ENCODE measurements at regions not wholly inside any gene's neighbourhood (a gene's known extent, or its start where the extent isn't known, plus 50 kb on each side); places are given as distances from the start of the nearest gene placed in this dataset.
A peak's percentile ranks its signal among the peaks of the same experiment; 100 is the strongest.

- no peak for FAIRE-seq
Observed at GRCh38 chr20:7622399-7622961, 317.8 kb downstream of the HAO1 start.

GRCh38 chr20:7624886-7625285 lies 315.4 kb downstream of the HAO1 start:
- H3K4me2 ChIP-seq (ENCODE audit: control insufficient read depth, extremely low read depth, insufficient read depth, low read depth, low read length): no peak overlapping the region
- peak; percentile 17 for FAIRE-seq
- H2AFZ ChIP-seq (ENCODE audit: control insufficient read depth, low read length): peak overlapping the region; percentile 36

More at GRCh38 chr20:7622399-7622961, 317.8 kb downstream of the HAO1 start:
- Histone ChIP-seq H3K4me2 (ENCODE audit: control insufficient read depth, extremely low read depth, insufficient read depth, low read depth, low read length) (no peak overlapping the region), H3K79me2 (ENCODE audit: control insufficient read depth, insufficient read depth, low read length) (no peaks in the 10 kb centered on the region), H3K9me1 (ENCODE audit: control insufficient read depth, extremely low read depth, insufficient read depth, low read length) (no peaks in the 10 kb centered on the region), H3K9me3 (ENCODE audit: control insufficient read depth, low read depth, low read length) (no peaks in the 10 kb centered on the region), H2AFZ (ENCODE audit: control insufficient read depth, low read length) (no peak overlapping the region), H3K9ac (ENCODE audit: control insufficient read depth, extremely low read depth, insufficient read depth, low read length) (no peak overlapping the region), H3K27ac (ENCODE audit: control insufficient read depth, insufficient read depth, low read length) (no peak overlapping the region), H3K4me3 (ENCODE audit: control insufficient read depth in 2 of 3, extremely low read depth in 1 of 3, insufficient read depth in 2 of 3, low read depth in 1 of 3, low read length in 3 of 3) (no peak overlapping the region), H4K20me1 (ENCODE audit: control insufficient read depth, extremely low read depth, insufficient read depth, low read length) (no peaks in the 10 kb centered on the region), H3K36me3 (ENCODE audit: control insufficient read depth in 2 of 2, extremely low read depth in 1 of 2, insufficient read depth in 2 of 2, low read length in 2 of 2) (no peaks in the 10 kb centered on the region), H3K27me3 (ENCODE audit: control insufficient read depth, extremely low read depth, insufficient read depth, low read length) (no peaks in the 10 kb centered on the region), H3K4me1 (ENCODE audit: control insufficient read depth, extremely low read depth, insufficient read depth, low read length) (peaks cover 8% of the 10 kb centered on the region)
- dilution Hi-C loops (cut with MboI; ENCODE audit: extremely low pct_ligation_motif_present, low sequenced_read_pairs): no loop called here
- TF ChIP-seq EZH2 (IDR thresholded peaks at IDR 0.05; ENCODE audit: low read length): no peak
- TF ChIP-seq CTCF (optimal IDR thresholded peaks at IDR 0.05 in 1 of 3, IDR thresholded peaks at IDR 0.05 in 1 of 3, conservative IDR thresholded peaks at IDR 0.05 in 1 of 3; ENCODE audit: extremely low read depth in 1 of 3, insufficient read depth in 2 of 3, low read length in 3 of 3): no peak
- DNase-seq (ENCODE audit: low read depth, low spot score): no peak

More at GRCh38 chr20:7624886-7625285, 315.4 kb downstream of the HAO1 start:
- Histone ChIP-seq H3K36me3 (ENCODE audit: control insufficient read depth in 2 of 2, extremely low read depth in 1 of 2, insufficient read depth in 2 of 2, low read length in 2 of 2) (no peaks in the 10 kb centered on the region), H3K9me1 (ENCODE audit: control insufficient read depth, extremely low read depth, insufficient read depth, low read length) (no peaks in the 10 kb centered on the region), H3K9me3 (ENCODE audit: control insufficient read depth, low read depth, low read length) (no peaks in the 10 kb centered on the region), H3K27me3 (ENCODE audit: control insufficient read depth, extremely low read depth, insufficient read depth, low read length) (no peaks in the 10 kb centered on the region), H3K4me3 (ENCODE audit: control insufficient read depth in 2 of 3, extremely low read depth in 1 of 3, insufficient read depth in 2 of 3, low read depth in 1 of 3, low read length in 3 of 3) (no peak overlapping the region), H3K9ac (ENCODE audit: control insufficient read depth, extremely low read depth, insufficient read depth, low read length) (no peak overlapping the region), H3K27ac (ENCODE audit: control insufficient read depth, insufficient read depth, low read length) (peak overlapping the region; percentile 50), H4K20me1 (ENCODE audit: control insufficient read depth, extremely low read depth, insufficient read depth, low read length) (no peaks in the 10 kb centered on the region), H3K79me2 (ENCODE audit: control insufficient read depth, insufficient read depth, low read length) (no peaks in the 10 kb centered on the region), H3K4me1 (ENCODE audit: control insufficient read depth, extremely low read depth, insufficient read depth, low read length) (peaks cover 18% of the 10 kb centered on the region)
- no peak for DNase-seq (ENCODE audit: low read depth, low spot score)
- dilution Hi-C loops (cut with MboI; ENCODE audit: extremely low pct_ligation_motif_present, low sequenced_read_pairs): no loop called here
- TF ChIP-seq CTCF (optimal IDR thresholded peaks at IDR 0.05 in 1 of 3, IDR thresholded peaks at IDR 0.05 in 1 of 3, conservative IDR thresholded peaks at IDR 0.05 in 1 of 3; ENCODE audit: extremely low read depth in 1 of 3, insufficient read depth in 2 of 3, low read length in 3 of 3) (no peak), EZH2 (IDR thresholded peaks at IDR 0.05; ENCODE audit: low read length) (no peak)

Data from keratinocyte (primary cell).